Peyer's patch (tissue), 4 donors: ENCODE measurements at regions not wholly inside any gene's neighbourhood (a gene's known extent, or its start where the extent isn't known, plus 50 kb on each side); places are given as distances from the start of the nearest gene placed in this dataset.

Experiments used
- DNase-seq, 3 donors: peaks; one replicate each; pipeline ENCODE4 v3.0.0-alpha.2; 2017 to 2019
- H3K27ac ChIP-seq, 4 donors: fragments of 200-600 bp; sonication (generic); one replicate each; pipeline ENCODE4 v1.5.1; 2016 to 2019
- H3K27me3 ChIP-seq, 2 donors: fragments of 200-600 bp; sonication (generic); one replicate each; pipeline ENCODE4 v1.5.1; 2019
- H3K36me3 ChIP-seq, 3 donors: fragments of 200-600 bp; sonication (generic); one replicate each; pipeline ENCODE4 v1.5.1; 2016 to 2019
- H3K4me1 ChIP-seq, 4 donors: fragments of 200-600 bp; sonication (generic); one replicate each; pipeline ENCODE4 v1.5.1; 2016 to 2019
- H3K4me3 ChIP-seq, 4 donors: fragments of 200-600 bp; sonication (generic); 1 replicate in 3 of 4; 2 replicates in 1 of 4; pipeline ENCODE4 v1.5.1; 2016 to 2019; ENCODE audit warnings: mild to moderate bottlenecking in 1 of 4
- H3K9me3 ChIP-seq, 4 donors: fragments of 200-600 bp; sonication (generic); one replicate each; pipeline ENCODE4 v1.5.1; 2016 to 2019; ENCODE audit warnings: mild to moderate bottlenecking in 1 of 4
- POLR2A ChIP-seq, 2 donors: fragments of 450-650 bp; IDR thresholded peaks; one replicate each; pipeline ENCODE4 v1.5.1; 2017; ENCODE audit warnings: antibody characterized with exemption in 2 of 2, mild to moderate bottlenecking in 2 of 2, moderate library complexity in 2 of 2
- TF ChIP-seq, protein P1 (sequence below), 6 experiments: fragments of 450-650 bp in 4 of 6; fragments of 200-600 bp in 2 of 6; sonication (generic) in 1 of 6; IDR thresholded peaks; one replicate each; pipeline ENCODE4 v1.5.1; 2017 to 2019; ENCODE audit warnings: antibody characterized with exemption in 6 of 6, mild to moderate bottlenecking in 3 of 6, moderate library complexity in 1 of 6

DNA sequence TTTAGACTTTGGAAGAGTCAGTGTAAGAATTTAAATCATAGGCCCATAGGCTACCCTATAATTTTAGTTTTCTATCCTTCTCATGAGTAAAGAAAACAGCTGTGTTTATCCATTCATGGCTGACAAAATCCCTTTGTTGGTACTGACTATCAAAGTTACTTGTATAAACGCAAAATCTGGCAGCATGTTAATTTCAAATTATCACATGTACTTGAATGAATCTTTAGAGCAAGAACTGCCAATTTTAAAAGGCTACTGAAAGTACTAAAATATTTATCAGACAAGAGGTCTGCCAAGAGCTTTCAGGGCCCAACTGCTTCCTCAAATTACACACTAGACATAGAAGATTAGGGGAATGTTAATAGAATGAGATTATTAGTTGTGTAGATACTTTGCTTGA is 66.6 kb downstream of the MYL12B start:
- H3K4me1 ChIP-seq = no peaks in the 10 kb centered on the region
- no peak for TF ChIP-seq POLR2A (IDR thresholded peaks at IDR 0.05)
- TF ChIP-seq, protein P1, sequence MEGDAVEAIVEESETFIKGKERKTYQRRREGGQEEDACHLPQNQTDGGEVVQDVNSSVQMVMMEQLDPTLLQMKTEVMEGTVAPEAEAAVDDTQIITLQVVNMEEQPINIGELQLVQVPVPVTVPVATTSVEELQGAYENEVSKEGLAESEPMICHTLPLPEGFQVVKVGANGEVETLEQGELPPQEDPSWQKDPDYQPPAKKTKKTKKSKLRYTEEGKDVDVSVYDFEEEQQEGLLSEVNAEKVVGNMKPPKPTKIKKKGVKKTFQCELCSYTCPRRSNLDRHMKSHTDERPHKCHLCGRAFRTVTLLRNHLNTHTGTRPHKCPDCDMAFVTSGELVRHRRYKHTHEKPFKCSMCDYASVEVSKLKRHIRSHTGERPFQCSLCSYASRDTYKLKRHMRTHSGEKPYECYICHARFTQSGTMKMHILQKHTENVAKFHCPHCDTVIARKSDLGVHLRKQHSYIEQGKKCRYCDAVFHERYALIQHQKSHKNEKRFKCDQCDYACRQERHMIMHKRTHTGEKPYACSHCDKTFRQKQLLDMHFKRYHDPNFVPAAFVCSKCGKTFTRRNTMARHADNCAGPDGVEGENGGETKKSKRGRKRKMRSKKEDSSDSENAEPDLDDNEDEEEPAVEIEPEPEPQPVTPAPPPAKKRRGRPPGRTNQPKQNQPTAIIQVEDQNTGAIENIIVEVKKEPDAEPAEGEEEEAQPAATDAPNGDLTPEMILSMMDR (IDR thresholded peaks at IDR 0.05) = no peak
- no peak overlapping the region for H3K27ac ChIP-seq
- H3K9me3 ChIP-seq = no peaks in the 10 kb centered on the region
- no peak overlapping the region for H3K4me3 ChIP-seq
- no peak for DNase-seq
- no peaks in the 10 kb centered on the region for H3K27me3 ChIP-seq
- H3K36me3 ChIP-seq = no peaks in the 10 kb centered on the region

DNA sequence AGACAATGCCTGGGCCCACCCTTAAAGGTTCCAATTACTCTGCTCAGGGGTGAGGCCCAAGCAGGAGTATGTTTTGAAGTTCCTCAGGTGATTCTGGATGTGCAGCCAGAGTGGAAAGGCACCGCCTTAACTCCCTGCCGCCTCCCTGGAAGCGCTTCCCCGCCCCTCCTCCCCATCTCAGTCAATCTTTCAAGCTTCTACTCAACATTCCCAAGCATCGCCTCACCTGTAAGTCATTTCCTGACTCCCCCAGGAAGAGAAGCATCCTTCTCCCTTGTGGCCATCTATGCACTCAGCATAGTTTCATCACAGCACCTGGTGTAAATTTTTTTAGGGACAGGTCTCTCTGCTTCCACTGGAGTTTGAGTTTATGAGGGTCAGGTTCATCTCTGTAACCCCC is 67.5 kb downstream of the MYL12B start:
- DNase-seq = no peak
- TF ChIP-seq POLR2A (IDR thresholded peaks at IDR 0.05) = no peak
- TF ChIP-seq, protein P1 (IDR thresholded peaks at IDR 0.05) = no peak
- no peak overlapping the region for H3K27ac ChIP-seq
- H3K27me3 ChIP-seq = no peaks in the 10 kb centered on the region
- H3K36me3 ChIP-seq = no peaks in the 10 kb centered on the region
- no peak overlapping the region for H3K4me3 ChIP-seq
- no peaks in the 10 kb centered on the region for H3K4me1 ChIP-seq
- H3K9me3 ChIP-seq = no peaks in the 10 kb centered on the region

DNA sequence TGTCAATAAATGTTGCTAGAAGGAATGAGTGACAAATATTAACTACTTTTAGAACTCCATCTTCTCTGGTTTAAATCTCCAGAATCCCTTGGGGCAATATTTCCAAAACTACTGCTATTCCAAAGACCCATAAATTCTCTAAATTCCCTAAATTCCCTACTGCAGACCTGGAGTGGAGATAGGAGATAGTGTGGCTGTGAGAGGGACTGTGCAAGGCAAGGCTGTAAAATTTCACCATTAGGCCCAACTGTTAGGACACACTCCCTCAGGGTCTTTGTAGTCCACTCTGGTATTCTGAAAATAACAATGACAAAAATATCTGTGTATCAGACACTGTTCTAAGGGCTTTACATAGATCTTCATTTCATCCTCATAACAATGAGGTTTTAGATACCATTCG is 67.9 kb downstream of the MYL12B start:
- H3K4me3 ChIP-seq = no peak overlapping the region
- no peaks in the 10 kb centered on the region for H3K4me1 ChIP-seq
- no peak overlapping the region for H3K27ac ChIP-seq
- no peaks in the 10 kb centered on the region for H3K9me3 ChIP-seq
- no peak for DNase-seq
- no peak for TF ChIP-seq POLR2A (IDR thresholded peaks at IDR 0.05)
- TF ChIP-seq, protein P1 (IDR thresholded peaks at IDR 0.05) = no peak
- H3K27me3 ChIP-seq = no peaks in the 10 kb centered on the region
- no peaks in the 10 kb centered on the region for H3K36me3 ChIP-seq

DNA sequence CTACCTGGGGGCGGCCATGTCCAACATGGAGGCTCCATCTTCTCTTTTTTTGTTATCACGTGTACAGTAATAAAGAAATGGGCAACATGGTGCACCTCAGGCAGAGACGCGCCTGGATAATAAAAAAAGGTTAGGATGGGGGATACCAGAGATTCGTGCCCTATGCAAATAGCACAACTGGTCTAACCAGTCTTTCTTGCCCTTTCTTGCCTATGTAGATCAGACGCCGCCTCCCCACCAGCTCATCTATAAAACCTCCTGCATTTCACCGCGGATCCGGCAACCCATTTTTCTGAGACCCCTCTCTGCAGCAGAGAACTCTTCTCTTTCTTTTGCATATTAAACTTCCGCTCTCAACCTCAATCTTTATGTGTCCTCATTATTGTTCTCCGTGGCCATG is 68.7 kb downstream of the MYL12B start:
- no peaks in the 10 kb centered on the region for H3K27me3 ChIP-seq
- H3K27ac ChIP-seq = no peak overlapping the region
- no peak for DNase-seq
- H3K4me3 ChIP-seq = no peak overlapping the region
- no peaks in the 10 kb centered on the region for H3K9me3 ChIP-seq
- no peaks in the 10 kb centered on the region for H3K36me3 ChIP-seq
- TF ChIP-seq POLR2A (IDR thresholded peaks at IDR 0.05) = no peak
- TF ChIP-seq, protein P1 (IDR thresholded peaks at IDR 0.05) = no peak
- no peaks in the 10 kb centered on the region for H3K4me1 ChIP-seq

DNA sequence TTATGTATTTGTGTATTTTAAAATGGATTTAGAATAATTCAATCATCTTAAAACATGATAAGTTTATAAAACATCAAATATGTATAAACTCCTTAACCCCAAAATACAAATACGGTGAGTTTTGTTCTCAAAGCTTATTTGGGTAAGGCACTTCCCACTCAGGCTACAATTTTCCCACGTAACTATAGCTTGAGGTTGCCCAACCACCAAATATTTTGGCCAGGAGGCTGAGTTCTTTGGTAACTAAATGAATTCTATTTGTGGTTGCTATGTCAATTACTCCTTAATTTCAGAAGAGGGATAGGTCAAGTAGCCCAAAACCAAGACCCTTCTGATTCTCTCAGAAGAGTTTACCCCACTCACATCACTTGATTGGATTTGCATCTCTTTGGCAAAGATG is 70.4 kb downstream of the MYL12B start:
- DNase-seq = no peak
- TF ChIP-seq, protein P1 (IDR thresholded peaks at IDR 0.05) = no peak
- no peak for TF ChIP-seq POLR2A (IDR thresholded peaks at IDR 0.05)
- Histone ChIP-seq H3K27me3 (no peaks in the 10 kb centered on the region), H3K4me3 (no peak overlapping the region), H3K9me3 (no peaks in the 10 kb centered on the region), H3K36me3 (no peaks in the 10 kb centered on the region), H3K4me1 (no peaks in the 10 kb centered on the region), H3K27ac (no peak overlapping the region)

DNA sequence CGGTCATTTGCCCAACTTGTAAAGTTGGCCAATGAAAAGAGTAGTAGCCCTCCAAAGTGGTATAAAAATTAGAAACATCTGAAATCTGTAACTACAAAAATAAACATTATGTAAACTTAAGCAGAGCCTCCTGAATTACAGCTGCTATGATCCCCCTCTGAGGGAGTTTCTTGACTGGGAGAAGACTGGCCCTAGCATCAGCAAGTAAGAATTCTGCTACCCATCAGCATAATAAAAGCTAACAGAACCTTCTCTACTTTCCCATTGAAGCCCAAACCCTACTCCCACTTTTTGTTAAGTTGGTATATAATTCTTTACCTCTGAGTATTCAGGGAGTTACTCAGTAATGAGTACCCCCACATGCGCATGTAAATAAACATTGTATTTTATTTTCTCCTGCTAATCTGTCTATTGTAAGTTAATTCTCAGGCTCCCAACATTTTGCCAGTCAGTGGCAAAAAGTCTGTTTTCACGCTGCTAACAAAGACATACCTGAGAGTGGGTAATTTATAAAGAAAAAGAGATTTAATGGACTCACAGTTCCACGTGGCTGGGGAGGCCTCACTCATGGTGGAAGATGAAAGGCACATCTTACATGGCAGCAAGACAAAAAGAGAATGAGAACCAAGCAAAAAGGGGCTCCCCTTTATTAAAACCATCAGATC is 71.3 kb downstream of the MYL12B start:
- no peak for TF ChIP-seq POLR2A (IDR thresholded peaks at IDR 0.05)
- TF ChIP-seq, protein P1 (IDR thresholded peaks at IDR 0.05) = no peak
- Histone ChIP-seq H3K4me3 (no peak overlapping the region), H3K9me3 (no peaks in the 10 kb centered on the region), H3K27ac (no peak overlapping the region), H3K4me1 (no peaks in the 10 kb centered on the region), H3K36me3 (no peaks in the 10 kb centered on the region), H3K27me3 (no peaks in the 10 kb centered on the region)
- no peak for DNase-seq
